ENCODE measurements at regions not wholly inside any gene's neighbourhood (a gene's known extent, or its start where the extent isn't known, plus 50 kb on each side); places are given as distances from the start of the nearest gene placed in this dataset.
"Not testable (repeated sequence)": the region's sequence is repeated elsewhere in the genome, so short reads cannot be mapped to it uniquely, and the experiment has no call there.

DNA sequence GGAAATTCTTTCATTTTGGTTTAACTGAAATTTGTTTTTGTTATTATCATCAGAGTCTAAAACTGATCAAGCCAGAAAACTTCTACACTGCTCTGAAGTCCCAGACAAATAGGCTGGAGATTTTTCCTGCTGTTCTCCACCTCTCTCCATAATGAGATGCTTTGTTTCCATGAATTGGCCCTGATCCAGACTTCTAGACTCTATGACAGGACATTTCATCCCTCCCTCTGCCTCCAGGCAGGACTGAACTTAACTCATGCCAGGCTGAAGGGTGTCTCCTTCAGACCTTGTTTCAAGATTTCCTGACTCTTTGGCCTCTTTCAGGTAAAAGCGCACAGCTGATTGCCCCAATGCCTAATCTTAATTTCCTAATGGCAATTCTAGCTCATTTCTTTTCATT lies 69.1 kb upstream of the HOXC13 start:
- 84% methylated on average over 1 of the region's 1 CpG for WGBS
- DNase-seq (ENCODE audit: low spot score in 2 of 2) = no peak
- peak overlapping the region; percentile 56 for H3K27ac ChIP-seq
- H3K4me1 ChIP-seq = peaks cover 13% of the 10 kb centered on the region
- H3K4me3 ChIP-seq = no peak overlapping the region
- no peaks in the 10 kb centered on the region for H3K36me3 ChIP-seq
- peaks cover 8% of the 10 kb centered on the region for H3K27me3 ChIP-seq
- no peak for TF ChIP-seq POLR2A (IDR thresholded peaks at IDR 0.05)
- TF ChIP-seq, protein P1, sequence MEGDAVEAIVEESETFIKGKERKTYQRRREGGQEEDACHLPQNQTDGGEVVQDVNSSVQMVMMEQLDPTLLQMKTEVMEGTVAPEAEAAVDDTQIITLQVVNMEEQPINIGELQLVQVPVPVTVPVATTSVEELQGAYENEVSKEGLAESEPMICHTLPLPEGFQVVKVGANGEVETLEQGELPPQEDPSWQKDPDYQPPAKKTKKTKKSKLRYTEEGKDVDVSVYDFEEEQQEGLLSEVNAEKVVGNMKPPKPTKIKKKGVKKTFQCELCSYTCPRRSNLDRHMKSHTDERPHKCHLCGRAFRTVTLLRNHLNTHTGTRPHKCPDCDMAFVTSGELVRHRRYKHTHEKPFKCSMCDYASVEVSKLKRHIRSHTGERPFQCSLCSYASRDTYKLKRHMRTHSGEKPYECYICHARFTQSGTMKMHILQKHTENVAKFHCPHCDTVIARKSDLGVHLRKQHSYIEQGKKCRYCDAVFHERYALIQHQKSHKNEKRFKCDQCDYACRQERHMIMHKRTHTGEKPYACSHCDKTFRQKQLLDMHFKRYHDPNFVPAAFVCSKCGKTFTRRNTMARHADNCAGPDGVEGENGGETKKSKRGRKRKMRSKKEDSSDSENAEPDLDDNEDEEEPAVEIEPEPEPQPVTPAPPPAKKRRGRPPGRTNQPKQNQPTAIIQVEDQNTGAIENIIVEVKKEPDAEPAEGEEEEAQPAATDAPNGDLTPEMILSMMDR (IDR thresholded peaks at IDR 0.05) = no peak
- TF ChIP-seq EP300 (IDR thresholded peaks at IDR 0.05) = no peak
- peak in 1 of 3 donors; percentile 13 for TF ChIP-seq POLR2AphosphoS5 (IDR thresholded peaks at IDR 0.05)
- no peaks in the 10 kb centered on the region for H3K9me3 ChIP-seq

DNA sequence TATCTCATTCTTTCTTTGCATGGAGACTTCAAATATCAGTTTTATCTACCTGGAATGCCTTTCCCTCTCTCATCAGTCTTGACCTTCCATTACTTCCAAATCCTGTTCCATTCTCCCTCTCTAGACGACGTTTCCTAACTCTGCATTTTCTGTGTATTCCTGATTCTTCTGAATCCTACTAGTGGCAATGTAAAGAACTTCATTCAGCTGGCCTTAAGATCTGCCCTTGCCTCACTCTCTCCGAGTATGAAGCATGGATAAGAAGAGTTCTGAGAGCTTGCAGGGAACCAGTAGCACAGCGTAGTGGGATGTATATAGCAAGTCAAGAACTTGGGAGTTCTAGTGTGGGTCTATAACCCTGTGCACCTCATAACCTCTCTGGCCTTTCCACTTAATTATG lies 68.5 kb upstream of the HOXC13 start:
- Histone ChIP-seq H3K4me1 (peaks cover 13% of the 10 kb centered on the region), H3K27me3 (peaks cover 8% of the 10 kb centered on the region), H3K27ac (no peak overlapping the region), H3K4me3 (no peak overlapping the region), H3K9me3 (no peaks in the 10 kb centered on the region), H3K36me3 (no peaks in the 10 kb centered on the region)
- TF ChIP-seq EP300 (IDR thresholded peaks at IDR 0.05) (no peak), POLR2A (IDR thresholded peaks at IDR 0.05) (no peak), POLR2AphosphoS5 (IDR thresholded peaks at IDR 0.05) (no peak)
- TF ChIP-seq, protein P1 (IDR thresholded peaks at IDR 0.05) = no peak
- WGBS = 82% methylated on average over 4 of the region's 4 CpGs
- no peak for DNase-seq (ENCODE audit: low spot score in 2 of 2)

DNA sequence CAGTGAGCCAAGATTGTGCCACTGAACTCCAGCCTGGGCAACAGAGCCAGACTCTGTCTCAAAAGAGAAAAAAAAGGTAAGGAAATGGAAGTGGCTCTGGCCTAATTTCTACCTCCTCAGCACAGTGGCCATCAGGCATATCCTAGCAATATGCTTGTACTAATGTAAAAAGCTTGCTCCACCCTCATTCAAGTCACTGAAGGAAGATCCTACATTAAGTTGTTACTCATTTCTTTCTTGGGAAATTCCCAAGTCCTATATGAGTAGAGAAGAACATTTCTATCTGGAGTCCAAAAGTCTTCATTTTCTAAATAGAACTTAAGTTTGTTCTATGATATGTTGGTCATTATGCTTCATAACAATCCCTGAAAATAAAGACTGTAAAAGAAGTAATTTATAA lies 67.3 kb upstream of the HOXC13 start:
- H3K4me1 ChIP-seq = peaks cover 13% of the 10 kb centered on the region
- no peaks in the 10 kb centered on the region for H3K9me3 ChIP-seq
- no peak overlapping the region for H3K4me3 ChIP-seq
- no peak for DNase-seq (ENCODE audit: low spot score in 2 of 2)
- H3K27ac ChIP-seq = no peak overlapping the region
- TF ChIP-seq, protein P1 (IDR thresholded peaks at IDR 0.05) = no peak
- H3K36me3 ChIP-seq = no peaks in the 10 kb centered on the region
- peaks cover 8% of the 10 kb centered on the region for H3K27me3 ChIP-seq

DNA sequence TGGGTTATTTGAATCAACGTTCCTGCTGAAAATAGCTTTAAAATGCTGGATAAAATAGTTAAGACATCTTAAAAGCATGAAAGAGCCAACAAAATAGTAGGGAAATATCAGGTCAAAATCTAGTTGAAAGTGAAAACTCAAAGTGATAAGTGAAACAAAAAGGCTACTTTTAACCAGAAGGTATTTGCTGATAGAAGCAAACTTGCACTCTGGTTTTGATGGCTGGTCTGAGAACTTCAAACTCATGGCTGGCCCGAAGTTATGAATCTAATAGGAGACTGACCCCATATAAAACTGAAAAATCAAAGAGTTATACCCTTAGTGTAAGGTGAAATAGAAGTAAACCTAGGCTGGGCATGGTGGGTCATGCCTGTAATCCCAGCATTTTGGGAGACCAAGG lies 66.3 kb upstream of the HOXC13 start:
- Histone ChIP-seq H3K36me3 (no peaks in the 10 kb centered on the region), H3K27me3 (peaks cover 10% of the 10 kb centered on the region), H3K4me3 (no peak overlapping the region), H3K4me1 (peaks cover 13% of the 10 kb centered on the region), H3K27ac (no peak overlapping the region), H3K9me3 (no peaks in the 10 kb centered on the region)
- 81% methylated on average over 2 of the region's 2 CpGs for WGBS
- TF ChIP-seq POLR2AphosphoS5 (IDR thresholded peaks at IDR 0.05) (no peak), POLR2A (IDR thresholded peaks at IDR 0.05) (no peak), EP300 (IDR thresholded peaks at IDR 0.05) (no peak)
- TF ChIP-seq, protein P1 (IDR thresholded peaks at IDR 0.05) = no peak
- DNase-seq (ENCODE audit: low spot score in 2 of 2) = no peak

DNA sequence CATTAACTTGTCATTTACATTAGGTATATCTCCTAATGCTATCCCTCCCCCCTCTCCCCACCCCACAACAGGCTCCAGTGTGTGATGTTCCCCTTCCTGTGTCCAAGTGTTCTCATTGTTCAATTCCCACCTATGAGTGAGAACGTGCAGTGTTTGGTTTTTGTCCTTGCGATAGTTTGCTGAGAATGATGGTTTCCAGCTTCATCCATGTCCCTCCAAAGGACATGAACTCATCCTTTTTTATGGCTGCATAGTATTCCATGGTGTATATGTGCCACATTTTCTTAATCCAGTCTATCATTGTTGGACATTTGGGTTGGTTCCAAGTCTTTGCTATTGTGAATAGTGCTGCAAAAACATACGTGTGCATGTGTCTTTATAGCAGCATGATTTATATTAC lies 60.7 kb upstream of the HOXC13 start:
- H3K9me3 ChIP-seq; H3K27ac ChIP-seq; H3K4me3 ChIP-seq; DNase-seq (ENCODE audit: low spot score in 2 of 2); H3K36me3 ChIP-seq; H3K4me1 ChIP-seq: not testable (repeated sequence)
- 84% methylated on average over 3 of the region's 3 CpGs for WGBS
- H3K27me3 ChIP-seq = peaks cover 11% of the 10 kb centered on the region

DNA sequence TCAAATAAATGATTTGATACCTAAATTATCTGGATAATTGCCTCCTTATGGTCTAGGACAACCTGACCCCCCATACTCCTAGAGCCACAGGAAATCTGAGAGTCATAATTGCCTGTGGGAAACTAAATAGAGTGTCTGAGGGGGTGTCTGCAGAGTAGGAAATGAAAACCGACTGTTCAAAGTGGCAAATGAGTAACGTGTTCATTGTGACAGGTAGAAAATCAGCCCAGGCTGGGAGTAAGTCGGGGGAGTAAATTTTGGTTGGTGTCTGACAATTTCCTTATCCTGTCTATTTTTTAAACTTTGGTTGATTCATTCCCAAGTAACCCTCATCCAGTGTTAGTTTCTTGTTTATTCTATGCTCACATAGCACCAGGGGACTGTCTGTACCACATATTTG lies 51.6 kb upstream of the HOXC13 start:
- TF ChIP-seq POLR2A (IDR thresholded peaks at IDR 0.05) (no peak), POLR2AphosphoS5 (IDR thresholded peaks at IDR 0.05) (no peak), EP300 (IDR thresholded peaks at IDR 0.05) (no peak)
- TF ChIP-seq, protein P1 (IDR thresholded peaks at IDR 0.05) = no peak
- H3K4me3 ChIP-seq = no peak overlapping the region
- 67% methylated on average over 3 of the region's 3 CpGs for WGBS
- no peaks in the 10 kb centered on the region for H3K4me1 ChIP-seq
- no peak for DNase-seq (ENCODE audit: low spot score in 2 of 2)
- H3K36me3 ChIP-seq = no peaks in the 10 kb centered on the region
- H3K27me3 ChIP-seq = peaks cover 11% of the 10 kb centered on the region
- H3K27ac ChIP-seq = no peak overlapping the region
- no peaks in the 10 kb centered on the region for H3K9me3 ChIP-seq

All from suprapubic skin (tissue), 4 donors.